ENCODE measurements at regions not wholly inside any gene's neighbourhood (a gene's known extent, or its start where the extent isn't known, plus 50 kb on each side); places are given as distances from the start of the nearest gene placed in this dataset.

GRCh38 chr4:112860830-112861690, 188.4 kb upstream of the ANK2 start:
- DNase-seq (ENCODE audit: insufficient read length, low spot score) (no peak), FAIRE-seq (no peak)
- no peak for TF ChIP-seq CTCF (IDR thresholded peaks at IDR 0.05; ENCODE audit: insufficient read depth, missing control alignments)

- no peak for FAIRE-seq
- no peak for TF ChIP-seq CTCF (IDR thresholded peaks at IDR 0.05; ENCODE audit: insufficient read depth, missing control alignments)
Observed at GRCh38 chr4:112861691-112862674, 187.5 kb upstream of the ANK2 start.

GRCh38 chr4:112865443-112865842, 184.0 kb upstream of the ANK2 start:
- TF ChIP-seq CTCF (IDR thresholded peaks at IDR 0.05; ENCODE audit: insufficient read depth, missing control alignments): no peak
- FAIRE-seq: no peak
- no peak for DNase-seq (ENCODE audit: insufficient read length, low spot score)

More at GRCh38 chr4:112861691-112862674, 187.5 kb upstream of the ANK2 start:
- DNase-seq (ENCODE audit: insufficient read length, low spot score): no peak

GRCh38 chr4:112876316-112876715, 173.1 kb upstream of the ANK2 start:
- FAIRE-seq (no peak), DNase-seq (ENCODE audit: insufficient read length, low spot score) (no peak)
- no peak for TF ChIP-seq CTCF (IDR thresholded peaks at IDR 0.05; ENCODE audit: insufficient read depth, missing control alignments)

GRCh38 chr4:112881842-112882241, 167.6 kb upstream of the ANK2 start:
- TF ChIP-seq CTCF (IDR thresholded peaks at IDR 0.05; ENCODE audit: insufficient read depth, missing control alignments): no peak
- DNase-seq (ENCODE audit: insufficient read length, low spot score) (no peak), FAIRE-seq (no peak)

- FAIRE-seq: no peak
- no peak for DNase-seq (ENCODE audit: insufficient read length, low spot score)
- TF ChIP-seq CTCF (IDR thresholded peaks at IDR 0.05; ENCODE audit: insufficient read depth, missing control alignments): no peak
Observed at GRCh38 chr4:112882286-112882685, 167.2 kb upstream of the ANK2 start.
